Hindlimb muscle (tissue), 1 donor: ENCODE measurements at regions not wholly inside any gene's neighbourhood (a gene's known extent, or its start where the extent isn't known, plus 50 kb on each side); places are given as distances from the start of the nearest gene placed in this dataset.

Source experiments
- DNase-seq: peaks from one replicate; pipeline ENCODE4 v3.0.0-alpha.2; 2013

DNA sequence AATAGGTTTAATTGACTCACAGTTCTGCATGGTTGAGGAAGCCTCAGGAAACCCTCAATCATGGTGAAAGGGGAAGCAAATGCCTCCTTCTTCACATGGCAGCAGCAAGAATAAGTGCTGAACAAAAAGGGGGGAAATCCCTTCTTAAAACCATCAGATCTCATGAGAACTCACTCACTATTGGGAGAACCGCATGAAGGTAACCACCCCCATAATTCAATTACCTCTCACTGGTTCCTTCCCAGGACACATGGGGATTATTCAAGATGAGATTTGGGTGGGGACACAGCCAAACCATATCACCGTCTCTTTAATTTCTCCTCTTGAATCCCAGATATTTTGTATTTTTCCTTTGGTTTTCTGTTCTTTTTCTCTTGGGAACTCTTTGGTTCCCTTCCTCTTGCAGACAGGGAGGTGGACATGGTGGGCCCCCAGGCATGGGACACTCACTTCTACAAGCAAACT is 223.6 kb downstream of the TBXT start:
- DNase-seq = no peak

DNA sequence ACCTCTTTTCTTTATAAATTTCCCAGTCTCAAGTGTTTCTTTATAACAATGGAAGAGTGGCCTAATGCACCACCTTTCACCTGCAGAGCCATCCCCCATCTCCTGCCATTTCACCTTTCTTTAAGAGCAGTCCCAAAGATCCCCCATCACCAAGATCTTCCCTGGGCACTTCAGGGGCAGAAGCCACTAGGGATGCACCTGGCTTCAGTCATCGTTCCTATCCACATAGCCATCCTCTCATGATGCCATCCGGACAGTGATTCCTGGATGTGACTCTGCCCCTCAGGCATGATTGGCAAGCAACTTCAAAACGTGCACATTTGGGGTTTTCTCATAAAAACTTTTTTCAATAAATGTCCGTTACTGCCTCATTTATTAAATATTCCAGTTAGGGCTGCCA is 225.9 kb downstream of the TBXT start:
- DNase-seq = no peak

DNA sequence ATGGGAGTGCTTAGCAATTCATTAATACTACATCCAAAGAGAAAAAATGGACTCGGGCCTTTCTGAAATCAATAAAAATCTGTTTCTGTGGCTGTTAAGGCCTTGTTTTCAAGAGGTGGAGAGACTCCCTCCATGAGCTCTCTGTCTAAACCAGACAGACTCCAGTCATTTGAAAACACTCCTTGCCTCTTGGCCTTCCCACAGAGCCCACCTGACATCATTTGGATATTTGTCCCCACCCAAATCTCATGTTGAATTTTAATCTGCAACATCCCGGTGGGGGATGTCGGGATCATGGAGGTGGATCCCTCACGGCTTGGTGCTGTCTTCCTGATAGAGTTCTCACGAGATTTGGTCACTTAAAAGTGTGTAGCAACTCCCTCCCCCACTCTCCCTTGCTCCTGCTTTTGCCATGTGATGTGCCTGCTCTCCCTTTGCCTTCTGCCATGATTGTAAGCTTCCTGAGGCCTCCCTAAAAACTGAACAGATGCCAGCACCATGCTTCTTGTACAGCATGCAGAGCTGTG is 226.3 kb downstream of the TBXT start:
- DNase-seq = no peak

DNA sequence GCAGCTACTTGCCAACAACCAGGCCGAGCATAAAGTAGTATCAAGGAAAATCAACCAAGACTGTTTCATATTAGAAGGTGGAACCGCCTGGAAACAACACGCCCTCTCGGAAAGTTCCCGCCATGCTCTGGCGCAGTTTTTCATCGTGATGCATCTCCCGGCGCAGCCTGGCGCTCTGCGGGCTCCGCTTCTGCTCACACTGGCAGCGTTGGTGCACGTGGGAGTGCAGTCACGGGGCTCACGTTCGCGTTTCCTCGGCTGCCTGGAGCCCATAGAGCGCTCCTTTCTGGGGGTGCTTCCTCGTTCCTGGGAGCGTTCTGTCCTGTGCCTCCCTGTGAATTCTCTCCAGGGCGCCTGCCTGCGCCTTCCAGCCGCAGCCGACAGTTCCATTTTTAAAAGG is 227.3 kb downstream of the TBXT start:
- DNase-seq = no peak

DNA sequence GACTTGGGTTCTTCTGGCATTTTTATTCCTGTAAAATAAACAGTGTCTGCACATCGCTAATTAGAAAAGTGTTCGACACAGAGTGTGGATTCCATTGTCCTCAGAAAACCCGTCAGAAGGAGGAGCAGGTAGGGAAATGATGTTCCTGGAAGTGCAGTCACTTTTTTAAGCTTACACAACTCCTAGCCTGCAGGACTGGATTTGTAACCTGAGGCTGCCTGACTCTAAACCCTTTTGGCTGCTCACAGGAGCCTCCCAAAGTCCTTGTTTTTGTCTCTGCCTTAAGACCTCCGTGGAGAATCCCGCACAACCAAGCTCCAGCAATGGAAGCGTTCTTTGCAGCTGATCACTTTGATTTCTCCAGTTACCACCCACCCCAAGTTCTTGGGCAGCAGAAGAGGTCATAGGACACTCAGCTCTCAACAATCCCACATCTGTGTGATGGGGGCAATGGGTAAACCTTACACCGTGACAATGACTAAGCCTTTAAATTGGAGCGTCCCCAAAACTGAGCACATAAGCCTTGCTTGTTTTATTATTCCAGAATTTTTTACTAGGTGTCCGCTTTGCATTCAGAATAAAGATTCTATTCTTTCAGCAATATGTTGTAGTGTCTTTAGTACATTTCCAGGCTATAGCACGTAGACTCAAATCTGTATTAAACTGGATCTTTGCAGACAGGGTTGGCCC is 227.9 kb downstream of the TBXT start:
- DNase-seq = no peak

DNA sequence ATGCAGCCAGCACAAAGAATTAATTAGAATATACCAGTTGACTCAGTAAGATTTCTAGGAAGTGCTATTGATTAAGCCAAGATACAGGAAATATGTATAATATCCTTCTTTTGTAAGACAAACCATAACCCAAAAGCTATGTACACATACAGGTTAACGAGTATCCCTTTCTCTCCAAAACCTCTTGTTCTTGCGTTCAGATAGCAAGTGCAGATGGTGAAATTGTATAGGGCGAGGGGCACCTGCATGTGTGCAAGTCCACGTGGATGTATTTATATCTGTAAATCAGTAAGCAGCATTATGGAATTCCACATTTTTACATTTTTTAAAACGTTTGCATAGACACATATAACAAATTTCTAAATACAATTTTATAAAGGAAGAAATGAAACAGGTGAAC is 228.6 kb downstream of the TBXT start:
- no peak for DNase-seq

DNA sequence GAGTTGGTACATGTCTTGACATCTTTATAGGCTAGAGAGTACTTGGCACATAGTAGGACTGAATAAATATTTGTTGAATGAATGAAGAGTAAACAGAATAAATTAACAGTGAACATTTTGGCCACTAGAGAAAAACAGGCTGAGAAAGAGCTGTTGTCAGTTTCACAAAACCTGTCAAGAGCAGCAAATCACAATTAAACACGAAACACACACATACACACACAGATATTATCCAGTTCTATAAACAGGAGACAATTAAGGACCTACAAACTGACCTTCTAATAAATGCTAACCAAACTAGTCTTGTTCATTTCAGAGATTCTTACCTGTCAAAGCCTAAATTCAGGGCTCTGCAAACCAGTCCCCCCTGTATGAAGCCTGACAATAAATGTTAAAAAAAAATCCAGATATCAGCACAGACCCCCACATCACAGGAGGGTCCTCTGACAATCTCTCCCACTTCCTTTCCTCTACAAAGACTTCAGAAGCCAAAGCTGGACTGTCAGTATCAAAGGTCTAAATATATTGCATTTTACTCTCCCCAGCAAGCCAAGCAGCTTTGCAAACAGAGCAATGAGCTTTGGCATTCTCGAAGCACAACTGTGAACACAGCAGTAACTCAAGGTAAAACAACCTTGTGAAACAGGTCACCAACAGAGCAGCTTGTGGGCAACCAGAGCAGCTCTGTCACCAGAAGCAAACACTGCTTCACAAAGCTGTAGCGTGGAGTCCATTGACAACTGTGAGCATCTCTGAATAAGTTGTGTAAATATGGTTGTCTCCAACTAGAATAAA is 229.9 kb downstream of the TBXT start:
- no peak for DNase-seq

DNA sequence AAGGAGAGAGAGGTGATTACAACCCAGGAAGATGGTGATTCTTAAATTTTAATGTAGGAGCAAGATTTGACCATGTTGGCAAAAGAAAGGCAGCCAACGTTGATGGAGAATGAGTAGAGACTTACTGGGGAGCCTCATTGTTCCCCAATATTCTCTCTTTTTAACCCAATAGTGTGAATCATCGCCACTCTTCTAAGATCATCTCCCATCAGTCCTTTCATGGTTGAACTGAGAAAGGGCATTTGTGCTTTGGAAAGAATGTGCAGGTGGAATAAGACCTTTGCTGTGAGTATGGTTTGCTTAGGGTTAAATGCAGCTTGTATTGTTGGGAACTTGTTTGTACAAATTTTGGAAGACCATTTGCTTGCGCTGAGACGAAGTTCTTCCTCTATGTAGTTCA is 231.0 kb downstream of the TBXT start:
- DNase-seq = no peak

DNA sequence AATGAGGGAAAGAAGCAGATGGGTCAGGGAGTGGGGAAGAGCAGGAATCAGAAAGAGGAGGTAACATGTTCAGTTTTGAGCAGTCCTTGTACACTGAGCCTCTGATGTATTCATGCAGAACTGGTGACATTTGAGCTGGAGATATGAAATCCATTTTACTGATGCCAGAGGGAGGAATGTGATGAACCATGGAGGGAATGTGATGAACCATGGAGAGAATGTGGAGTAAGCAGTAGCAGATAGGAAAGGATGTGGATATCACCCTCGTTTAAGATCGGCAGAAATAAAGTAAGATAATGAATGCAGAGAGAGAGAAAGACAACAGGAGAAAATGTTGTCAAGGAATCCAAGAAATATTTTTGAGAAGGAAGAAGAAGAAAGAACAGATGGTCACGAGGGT is 231.6 kb downstream of the TBXT start:
- DNase-seq = no peak

DNA sequence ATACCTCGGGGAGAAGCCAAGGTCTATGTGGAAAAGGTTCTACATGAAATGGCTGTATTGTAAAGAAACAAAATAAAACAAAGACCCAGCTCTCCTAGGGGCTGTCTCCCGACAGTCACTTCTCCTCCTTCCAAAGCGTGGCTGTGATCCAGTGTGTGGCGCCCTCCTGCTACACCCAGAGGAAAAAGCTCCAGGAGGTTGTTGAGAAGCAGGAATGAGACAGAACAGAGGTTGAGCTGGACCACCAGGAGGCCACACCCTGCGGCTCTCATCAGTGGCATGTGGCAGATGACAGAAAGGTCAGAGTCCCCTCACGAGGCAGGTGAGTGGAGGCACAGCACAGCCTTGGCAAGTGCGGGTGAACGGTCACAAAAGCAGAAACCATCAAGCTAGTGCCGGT is 236.0 kb downstream of the TBXT start:
- no peak for DNase-seq

DNA sequence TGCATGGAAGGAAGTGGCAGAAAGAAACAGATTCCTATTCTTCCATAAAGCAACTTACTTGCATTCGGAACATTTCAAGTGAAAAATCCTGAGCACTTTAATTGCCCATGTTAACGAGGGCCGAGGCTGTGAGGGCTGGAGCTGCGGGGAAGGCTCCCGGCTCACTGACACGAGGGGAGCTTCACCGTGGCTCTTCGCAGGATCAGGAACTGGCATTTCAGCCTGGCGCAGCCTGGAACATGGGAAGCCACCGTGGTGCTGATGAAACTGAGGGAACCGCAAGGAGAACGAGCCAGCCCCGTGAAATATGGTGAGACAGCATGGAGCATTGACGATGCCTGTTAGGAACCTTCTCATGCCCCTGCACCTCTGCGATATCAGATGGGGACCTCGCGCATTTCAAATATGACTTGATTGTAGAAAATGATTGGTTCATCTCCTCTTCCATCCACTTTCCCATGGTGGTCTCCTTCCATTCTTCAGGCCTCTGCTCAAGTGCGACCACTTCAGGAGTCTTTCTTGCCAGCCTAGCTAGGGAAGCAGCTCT is 236.9 kb downstream of the TBXT start:
- no peak for DNase-seq

DNA sequence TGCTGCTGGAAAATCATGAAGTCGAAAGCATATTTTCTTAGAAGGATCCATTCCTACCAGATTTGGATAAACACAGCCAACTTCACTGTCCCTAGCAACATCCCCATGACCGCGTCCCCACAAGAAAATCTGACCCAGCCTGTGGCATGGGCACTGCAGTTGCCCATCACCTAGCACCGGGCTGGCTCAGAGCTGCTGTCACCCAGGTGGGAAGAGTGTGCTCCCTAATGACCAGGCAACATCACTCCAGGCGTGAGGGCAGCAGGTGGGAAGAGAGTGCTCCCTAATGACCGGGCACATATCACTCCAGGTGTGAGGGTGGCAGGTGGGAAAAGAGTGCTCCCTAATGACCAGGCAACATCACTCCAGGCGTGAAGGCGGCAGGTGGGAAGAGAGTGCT is 238.0 kb downstream of the TBXT start:
- DNase-seq = no peak

DNA sequence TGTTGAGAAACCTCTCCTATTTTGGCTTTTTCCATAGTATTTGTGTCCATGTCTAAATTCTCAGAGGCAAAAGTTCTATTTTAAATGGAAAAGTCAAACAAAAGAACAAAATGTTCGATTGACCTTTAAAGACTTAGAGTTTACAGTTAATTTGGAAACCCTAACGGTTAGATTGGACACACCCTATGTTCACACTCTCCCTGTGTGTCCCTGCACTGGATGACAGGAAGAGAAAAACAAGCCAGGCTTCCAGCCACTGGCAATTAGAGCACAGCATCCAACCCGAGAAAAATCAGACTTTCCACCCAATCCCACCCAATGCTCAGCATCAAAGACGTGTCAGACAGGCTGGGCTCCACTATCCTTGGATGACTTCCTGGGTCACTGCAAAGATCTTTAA is 241.3 kb downstream of the TBXT start:
- no peak for DNase-seq

DNA sequence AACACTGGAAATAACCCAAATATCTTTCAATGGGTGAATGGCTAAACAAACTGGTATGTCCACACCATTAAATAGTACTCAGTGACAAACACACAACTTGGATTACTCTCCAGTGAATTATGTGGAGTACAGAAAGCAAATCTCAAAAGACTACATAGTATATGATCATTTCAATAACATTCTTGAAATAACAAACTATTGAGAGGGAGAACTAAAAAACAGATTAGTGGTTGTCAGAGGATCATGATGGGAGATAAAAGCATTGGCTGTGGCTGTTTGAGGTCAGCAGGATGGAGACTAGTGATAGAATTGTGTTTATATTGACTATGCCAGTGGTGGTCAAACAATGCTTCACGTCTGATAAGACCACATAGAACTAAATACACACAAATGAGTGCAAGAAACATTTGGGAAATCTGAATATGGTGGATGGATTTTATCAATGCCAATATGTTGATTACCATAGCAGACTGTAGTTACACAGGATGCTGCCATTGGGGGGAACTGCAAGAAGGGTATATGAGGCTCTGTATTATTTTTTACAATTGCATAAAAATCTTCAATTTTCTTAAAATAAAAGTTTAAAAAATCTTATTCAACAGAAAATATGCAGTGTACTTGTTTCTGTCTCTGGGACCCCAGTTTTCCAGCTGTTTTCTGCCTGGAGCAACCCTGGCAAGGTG is 242.0 kb downstream of the TBXT start:
- no peak for DNase-seq

DNA sequence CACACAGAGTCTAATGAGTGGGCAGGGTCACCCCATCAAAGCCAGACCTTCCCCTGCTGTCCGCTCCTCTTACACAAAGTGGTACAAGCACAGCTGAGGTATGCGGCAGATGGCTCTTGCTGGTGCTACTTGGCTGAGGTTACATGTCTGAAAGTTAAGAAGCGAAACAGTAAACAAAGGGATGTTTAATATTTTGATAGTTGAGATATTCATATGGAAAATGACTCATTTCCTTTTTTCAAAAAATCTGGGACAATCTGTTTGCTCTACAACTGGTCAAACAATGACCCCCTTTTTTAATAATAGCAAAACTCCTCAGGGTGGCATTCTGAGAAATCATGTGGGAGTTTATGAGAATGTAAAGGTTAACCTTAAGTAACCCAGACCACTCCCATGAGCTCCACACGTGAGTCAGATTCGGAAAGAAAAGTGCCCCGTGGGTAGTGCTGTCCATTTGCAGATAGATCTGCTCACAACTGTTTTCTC is 245.3 kb downstream of the TBXT start:
- DNase-seq = no peak

DNA sequence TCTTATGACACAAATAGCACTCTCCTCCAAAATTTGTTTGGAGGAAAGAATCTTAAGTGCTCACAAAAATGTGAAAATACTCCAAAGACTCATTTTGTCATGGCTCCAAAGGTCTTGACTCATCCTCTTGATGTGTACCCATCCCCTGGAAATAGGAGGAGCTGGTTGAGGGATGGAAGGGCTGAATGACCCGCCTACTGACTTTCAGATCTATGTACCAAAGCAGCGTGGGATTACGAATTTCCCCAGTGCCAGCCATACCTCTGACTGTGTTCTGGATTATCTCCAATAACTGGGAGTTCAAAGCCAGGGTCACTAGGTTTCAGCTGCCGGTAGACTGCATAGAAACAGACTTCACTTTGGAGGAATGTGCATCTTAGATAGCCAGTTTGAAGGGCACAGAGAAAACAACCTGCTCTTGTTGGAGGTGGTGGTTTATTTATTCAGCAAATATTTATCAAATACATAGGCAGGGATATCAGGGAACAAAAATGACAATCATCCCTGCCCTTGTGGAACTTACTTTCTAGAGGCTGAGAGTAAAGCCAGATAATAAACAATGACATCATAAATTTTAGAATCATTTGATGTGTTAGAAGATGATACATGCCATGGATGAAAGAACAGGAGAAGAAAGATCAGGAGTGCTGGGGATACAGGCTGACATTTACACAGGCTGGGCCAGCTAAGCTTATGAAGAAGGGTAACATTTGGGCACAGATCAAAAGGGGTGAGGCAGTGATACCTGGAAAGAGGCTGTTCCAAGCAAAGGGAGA is 246.6 kb downstream of the TBXT start:
- DNase-seq = no peak

DNA sequence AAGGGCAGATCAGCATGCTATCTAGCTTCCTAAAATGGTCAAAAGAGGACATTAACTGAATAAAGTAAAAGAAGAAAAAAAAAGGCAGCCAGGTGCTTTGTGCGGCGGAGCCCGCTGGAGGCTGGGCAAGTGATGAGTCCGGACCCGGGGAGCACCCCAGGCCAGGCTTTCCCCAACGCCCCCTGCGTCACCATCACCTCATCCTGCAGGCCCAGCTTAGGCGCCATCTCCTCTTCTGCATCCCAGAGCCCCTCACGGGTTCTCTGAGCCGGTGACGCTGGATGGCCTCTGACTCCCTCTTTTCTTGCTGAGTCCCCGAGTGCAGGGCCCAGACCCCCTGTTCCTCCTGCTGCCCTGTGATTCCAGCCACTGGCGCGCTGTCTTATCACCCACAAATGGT is 250.1 kb downstream of the TBXT start:
- no peak for DNase-seq

DNA sequence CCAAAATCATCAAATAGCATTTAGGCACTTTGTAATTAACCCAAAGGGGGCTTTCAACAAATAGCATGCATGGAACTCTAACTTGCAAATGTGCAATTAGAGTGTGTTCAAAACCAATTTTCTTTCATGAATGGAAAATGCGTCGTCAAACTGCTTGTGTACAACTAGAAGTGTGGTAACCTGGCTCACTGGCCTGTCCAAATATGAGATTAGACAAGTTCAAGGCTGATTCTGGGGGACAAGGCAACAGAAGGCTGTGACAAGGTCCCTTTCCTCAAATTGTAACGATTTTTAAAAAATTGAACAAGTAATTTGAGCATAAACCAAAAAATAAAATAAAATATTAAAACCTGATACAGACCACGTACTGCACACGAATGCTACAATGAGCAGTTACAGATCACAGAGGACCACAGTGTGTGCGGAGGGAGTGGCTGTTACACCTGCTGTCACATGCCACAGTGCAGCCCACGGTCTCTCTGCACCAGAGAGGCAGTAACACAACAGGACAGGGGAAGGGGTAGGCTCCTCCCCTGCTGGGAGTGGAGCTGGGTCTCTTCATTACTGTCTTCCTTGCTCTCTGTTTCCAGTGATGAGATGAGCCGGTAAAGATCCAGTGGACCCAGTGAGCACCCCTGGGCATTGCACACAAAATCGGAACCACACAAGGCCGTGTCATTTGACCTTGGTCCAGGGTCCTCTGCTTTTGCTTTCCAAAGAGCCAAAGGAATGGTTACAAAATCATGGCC is 252.2 kb upstream of the PDE10A start:
- DNase-seq = no peak

DNA sequence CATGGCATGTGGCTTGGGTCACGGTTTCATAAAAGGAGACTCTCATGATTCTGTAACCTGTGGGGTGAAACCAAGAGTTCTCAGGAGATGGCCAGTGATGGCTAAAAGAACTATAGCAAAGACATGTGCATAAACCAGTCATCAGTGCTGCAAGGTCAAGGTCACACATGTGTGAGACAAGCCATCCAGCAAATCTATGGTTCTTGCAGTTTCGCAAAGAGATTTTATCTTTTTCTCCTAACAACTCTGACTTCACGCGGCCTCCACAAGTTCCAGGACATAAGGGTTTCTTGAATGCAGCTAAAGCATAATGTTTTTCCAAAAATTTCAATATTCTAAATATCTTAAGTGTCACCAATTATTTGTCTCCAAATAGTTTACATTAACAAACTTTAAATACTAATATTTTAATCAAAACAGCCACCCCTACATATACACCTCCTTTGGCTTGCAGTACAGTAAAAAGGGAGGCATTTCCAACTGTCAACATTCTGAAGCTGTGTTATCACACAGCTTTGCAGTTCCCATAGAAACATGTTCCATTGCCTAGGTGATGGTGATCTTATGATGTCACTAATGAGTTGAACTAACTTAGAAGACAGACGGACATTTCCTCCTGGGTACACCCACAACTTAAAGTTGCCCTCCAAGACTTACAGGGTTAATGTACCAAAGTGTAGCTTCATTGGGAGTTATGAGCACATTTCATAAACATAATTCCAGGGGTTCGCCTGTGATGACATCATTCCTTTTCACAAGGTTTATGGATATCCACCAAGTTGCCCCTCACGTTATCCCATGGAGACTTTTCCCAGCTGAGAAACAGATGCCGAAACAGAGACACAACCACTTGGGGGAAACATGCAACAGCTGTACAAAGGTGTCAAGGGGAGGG is 250.9 kb upstream of the PDE10A start:
- no peak for DNase-seq
